ENCODE measurements at regions not wholly inside any gene's neighbourhood (a gene's known extent, or its start where the extent isn't known, plus 50 kb on each side); places are given as distances from the start of the nearest gene placed in this dataset.

DNA sequence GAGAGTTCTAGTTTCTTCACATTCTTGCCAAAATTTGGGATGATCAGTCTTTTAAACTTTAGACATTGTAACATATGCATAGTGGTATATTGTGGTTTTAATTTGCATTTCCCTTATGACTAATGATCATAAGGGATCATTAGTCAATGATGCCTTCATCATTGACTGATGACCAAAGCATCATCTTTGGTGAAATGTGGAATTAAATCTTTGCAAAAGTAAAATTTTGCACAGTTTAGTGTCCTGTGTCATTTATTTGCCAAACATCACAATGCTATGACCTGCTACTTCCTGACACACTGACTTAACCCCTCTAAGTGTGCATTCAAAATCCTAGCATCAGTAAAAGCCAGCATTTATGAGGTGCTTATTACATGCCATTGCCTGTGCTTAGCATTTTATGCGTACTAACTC lies 58.9 kb upstream of the SLC1A4 start:
- TF ChIP-seq EP300 (IDR thresholded peaks at IDR 0.05; ENCODE audit: borderline replicate concordance) (no peak), TCF12 (IDR thresholded peaks at IDR 0.05; ENCODE audit: low read depth) (no peak), CEBPB (IDR thresholded peaks at IDR 0.05) (no peak), CREB1 (IDR thresholded peaks at IDR 0.05; ENCODE audit: low read depth) (no peak), USF1 (IDR thresholded peaks at IDR 0.05) (no peak), NFIC (IDR thresholded peaks at IDR 0.05) (no peak)
- TF ChIP-seq, protein P1, sequence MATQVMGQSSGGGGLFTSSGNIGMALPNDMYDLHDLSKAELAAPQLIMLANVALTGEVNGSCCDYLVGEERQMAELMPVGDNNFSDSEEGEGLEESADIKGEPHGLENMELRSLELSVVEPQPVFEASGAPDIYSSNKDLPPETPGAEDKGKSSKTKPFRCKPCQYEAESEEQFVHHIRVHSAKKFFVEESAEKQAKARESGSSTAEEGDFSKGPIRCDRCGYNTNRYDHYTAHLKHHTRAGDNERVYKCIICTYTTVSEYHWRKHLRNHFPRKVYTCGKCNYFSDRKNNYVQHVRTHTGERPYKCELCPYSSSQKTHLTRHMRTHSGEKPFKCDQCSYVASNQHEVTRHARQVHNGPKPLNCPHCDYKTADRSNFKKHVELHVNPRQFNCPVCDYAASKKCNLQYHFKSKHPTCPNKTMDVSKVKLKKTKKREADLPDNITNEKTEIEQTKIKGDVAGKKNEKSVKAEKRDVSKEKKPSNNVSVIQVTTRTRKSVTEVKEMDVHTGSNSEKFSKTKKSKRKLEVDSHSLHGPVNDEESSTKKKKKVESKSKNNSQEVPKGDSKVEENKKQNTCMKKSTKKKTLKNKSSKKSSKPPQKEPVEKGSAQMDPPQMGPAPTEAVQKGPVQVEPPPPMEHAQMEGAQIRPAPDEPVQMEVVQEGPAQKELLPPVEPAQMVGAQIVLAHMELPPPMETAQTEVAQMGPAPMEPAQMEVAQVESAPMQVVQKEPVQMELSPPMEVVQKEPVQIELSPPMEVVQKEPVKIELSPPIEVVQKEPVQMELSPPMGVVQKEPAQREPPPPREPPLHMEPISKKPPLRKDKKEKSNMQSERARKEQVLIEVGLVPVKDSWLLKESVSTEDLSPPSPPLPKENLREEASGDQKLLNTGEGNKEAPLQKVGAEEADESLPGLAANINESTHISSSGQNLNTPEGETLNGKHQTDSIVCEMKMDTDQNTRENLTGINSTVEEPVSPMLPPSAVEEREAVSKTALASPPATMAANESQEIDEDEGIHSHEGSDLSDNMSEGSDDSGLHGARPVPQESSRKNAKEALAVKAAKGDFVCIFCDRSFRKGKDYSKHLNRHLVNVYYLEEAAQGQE (IDR thresholded peaks at IDR 0.05; ENCODE audit: low read depth) = no peak
- TF ChIP-seq, protein P2, sequence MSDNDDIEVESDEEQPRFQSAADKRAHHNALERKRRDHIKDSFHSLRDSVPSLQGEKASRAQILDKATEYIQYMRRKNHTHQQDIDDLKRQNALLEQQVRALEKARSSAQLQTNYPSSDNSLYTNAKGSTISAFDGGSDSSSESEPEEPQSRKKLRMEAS (IDR thresholded peaks at IDR 0.05) = no peak

DNA sequence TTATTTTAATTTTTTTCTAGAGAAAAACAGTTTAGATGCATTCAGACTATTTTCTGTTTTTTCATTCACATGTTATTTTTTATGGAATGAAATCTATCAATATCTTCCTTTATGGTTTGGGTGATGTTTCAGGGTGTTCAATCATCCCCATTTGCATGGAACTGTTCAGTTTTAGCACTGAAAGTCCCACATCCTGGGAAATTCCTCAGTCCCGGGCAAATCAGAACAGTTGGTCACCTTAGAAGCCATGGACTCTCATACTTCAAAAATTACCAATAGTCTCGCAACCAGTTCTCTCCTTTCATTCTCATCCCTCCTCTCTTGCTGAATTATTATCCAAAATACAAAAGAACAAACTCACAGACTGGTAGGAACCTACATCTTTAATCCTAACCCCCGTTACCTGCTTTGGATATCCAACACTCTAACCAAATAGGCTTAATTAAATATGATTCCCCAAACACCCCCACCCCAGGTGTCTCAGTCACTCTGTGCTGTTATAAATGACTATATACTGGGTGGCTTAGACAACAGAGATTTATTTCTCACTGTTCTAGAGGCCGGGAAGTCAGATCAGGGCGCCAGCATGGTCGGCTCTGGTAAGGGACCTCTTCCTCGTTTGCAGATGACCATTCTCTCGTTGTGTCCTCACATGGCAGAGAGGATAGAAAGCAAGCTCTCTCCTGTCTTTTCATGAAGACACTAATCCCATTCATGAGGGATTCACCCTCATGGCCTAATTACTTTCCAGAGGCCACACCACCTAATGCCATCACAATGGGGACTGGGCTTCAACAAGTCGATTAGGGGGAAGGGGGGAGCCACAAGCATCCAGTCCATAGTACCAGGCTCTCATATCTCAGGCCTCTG lies 57.7 kb upstream of the SLC1A4 start:
- no peak for TF ChIP-seq EP300 (IDR thresholded peaks at IDR 0.05; ENCODE audit: borderline replicate concordance)
- TF ChIP-seq USF1 (IDR thresholded peaks at IDR 0.05) = no peak
- no peak for TF ChIP-seq YY1 (IDR thresholded peaks at IDR 0.05; ENCODE audit: low read depth)
- no peak for TF ChIP-seq CREB1 (IDR thresholded peaks at IDR 0.05; ENCODE audit: low read depth)
- TF ChIP-seq FOXM1 (IDR thresholded peaks at IDR 0.05; ENCODE audit: borderline replicate concordance, low read depth) = no peak
- no peak for TF ChIP-seq TAF1 (IDR thresholded peaks at IDR 0.05; ENCODE audit: low read depth)
- no peak for TF ChIP-seq TCF12 (IDR thresholded peaks at IDR 0.05; ENCODE audit: low read depth)
- TF ChIP-seq ZBTB7A (IDR thresholded peaks at IDR 0.05; ENCODE audit: low read depth) = no peak
- TF ChIP-seq NFIC (IDR thresholded peaks at IDR 0.05) = no peak
- no peak for TF ChIP-seq CEBPB (IDR thresholded peaks at IDR 0.05)
- TF ChIP-seq EGR1 (IDR thresholded peaks at IDR 0.05) = no peak
- TF ChIP-seq RAD21 (IDR thresholded peaks at IDR 0.05; ENCODE audit: low read depth) = no peak
- TF ChIP-seq, protein P1 (IDR thresholded peaks at IDR 0.05; ENCODE audit: low read depth) = no peak
- TF ChIP-seq, protein P2 (IDR thresholded peaks at IDR 0.05) = no peak
- no peak for TF ChIP-seq TEAD4 (IDR thresholded peaks at IDR 0.05)

- TF ChIP-seq, protein P2 (IDR thresholded peaks at IDR 0.05) = no peak
- TF ChIP-seq TEAD4 (IDR thresholded peaks at IDR 0.05) = no peak
Observed at GRCh38 chr2:64932116-64932370, 57.2 kb upstream of the SLC1A4 start.

GRCh38 chr2:64932371-64933216 lies 56.6 kb upstream of the SLC1A4 start:
- no peak for TF ChIP-seq CEBPB (IDR thresholded peaks at IDR 0.05)
- TF ChIP-seq NFIC (IDR thresholded peaks at IDR 0.05) = no peak

GRCh38 chr2:64934530-64934929 lies 54.7 kb upstream of the SLC1A4 start:
- TF ChIP-seq, protein P1 (IDR thresholded peaks at IDR 0.05; ENCODE audit: low read depth) = no peak
- TF ChIP-seq FOXM1 (IDR thresholded peaks at IDR 0.05; ENCODE audit: borderline replicate concordance, low read depth) = no peak
- no peak for TF ChIP-seq CREB1 (IDR thresholded peaks at IDR 0.05; ENCODE audit: low read depth)
- no peak for TF ChIP-seq TCF12 (IDR thresholded peaks at IDR 0.05; ENCODE audit: low read depth)

All from Ishikawa (cell line).